GM21576 (cell line): ENCODE measurements at regions not wholly inside any gene's neighbourhood (a gene's known extent, or its start where the extent isn't known, plus 50 kb on each side); places are given as distances from the start of the nearest gene placed in this dataset.
A peak's percentile ranks its signal among the peaks of the same experiment; 100 is the strongest.

Experiments
- ATAC-seq: cut with Tn5 transposase; IDR thresholded peaks from one replicate; pipeline ENCODE4 v1.9.1; 2021; ENCODE audit warnings: mild to moderate bottlenecking, moderate library complexity; ENCODE audit not compliant: unreplicated experiment

GRCh38 chr3:159904911-159905310, 83.7 kb upstream of the IL12A start:
- no peak for ATAC-seq

GRCh38 chr3:159907828-159908227, 80.8 kb upstream of the IL12A start:
- ATAC-seq: no peak

- peak; percentile 87 for ATAC-seq
These were observed 77.5 kb upstream of the IL12A start for GRCh38 chr3:159910991-159911663.

- ATAC-seq: no peak
These were observed 77.0 kb upstream of the IL12A start for GRCh38 chr3:159911664-159912037.

- ATAC-seq: no peak
These were observed 74.8 kb upstream of the IL12A start for GRCh38 chr3:159913712-159914414.

- no peak for ATAC-seq
These were observed 74.2 kb upstream of the IL12A start for GRCh38 chr3:159914426-159914825.

GRCh38 chr3:159916052-159916451, 72.6 kb upstream of the IL12A start:
- no peak for ATAC-seq

- ATAC-seq: no peak
These were observed 71.5 kb upstream of the IL12A start for GRCh38 chr3:159917141-159917540.

- ATAC-seq: peak; percentile 74
These were observed 68.8 kb upstream of the IL12A start for GRCh38 chr3:159919873-159920272.

- no peak for ATAC-seq
These were observed 66.3 kb upstream of the IL12A start for GRCh38 chr3:159922193-159922840.

- ATAC-seq: peak; percentile 92
These were observed 65.7 kb upstream of the IL12A start for GRCh38 chr3:159922861-159923312.

- ATAC-seq: no peak
These were observed 65.3 kb upstream of the IL12A start for GRCh38 chr3:159923336-159923735.

GRCh38 chr3:159923956-159924355, 64.7 kb upstream of the IL12A start:
- no peak for ATAC-seq

- ATAC-seq: no peak
These were observed 64.2 kb upstream of the IL12A start for GRCh38 chr3:159924411-159924810.

- no peak for ATAC-seq
These were observed 63.4 kb upstream of the IL12A start for GRCh38 chr3:159925248-159925647.

GRCh38 chr3:159926573-159926972, 62.1 kb upstream of the IL12A start:
- ATAC-seq: no peak

GRCh38 chr3:159928071-159928491, 60.6 kb upstream of the IL12A start:
- ATAC-seq: no peak

- ATAC-seq: no peak
These were observed 60.0 kb upstream of the IL12A start for GRCh38 chr3:159928666-159929065.

- ATAC-seq: peak; percentile 54
These were observed 59.2 kb upstream of the IL12A start for GRCh38 chr3:159929171-159930141.

GRCh38 chr3:159934216-159934615, 54.4 kb upstream of the IL12A start:
- no peak for ATAC-seq

GRCh38 chr3:159936541-159936940, 52.1 kb upstream of the IL12A start:
- ATAC-seq: no peak
